ENCODE measurements at regions not wholly inside any gene's neighbourhood (a gene's known extent, or its start where the extent isn't known, plus 50 kb on each side); places are given as distances from the start of the nearest gene placed in this dataset.

GRCh38 chr12:31206038-31206670, 119.8 kb downstream of the SINHCAF start:
- TF ChIP-seq, protein P1, sequence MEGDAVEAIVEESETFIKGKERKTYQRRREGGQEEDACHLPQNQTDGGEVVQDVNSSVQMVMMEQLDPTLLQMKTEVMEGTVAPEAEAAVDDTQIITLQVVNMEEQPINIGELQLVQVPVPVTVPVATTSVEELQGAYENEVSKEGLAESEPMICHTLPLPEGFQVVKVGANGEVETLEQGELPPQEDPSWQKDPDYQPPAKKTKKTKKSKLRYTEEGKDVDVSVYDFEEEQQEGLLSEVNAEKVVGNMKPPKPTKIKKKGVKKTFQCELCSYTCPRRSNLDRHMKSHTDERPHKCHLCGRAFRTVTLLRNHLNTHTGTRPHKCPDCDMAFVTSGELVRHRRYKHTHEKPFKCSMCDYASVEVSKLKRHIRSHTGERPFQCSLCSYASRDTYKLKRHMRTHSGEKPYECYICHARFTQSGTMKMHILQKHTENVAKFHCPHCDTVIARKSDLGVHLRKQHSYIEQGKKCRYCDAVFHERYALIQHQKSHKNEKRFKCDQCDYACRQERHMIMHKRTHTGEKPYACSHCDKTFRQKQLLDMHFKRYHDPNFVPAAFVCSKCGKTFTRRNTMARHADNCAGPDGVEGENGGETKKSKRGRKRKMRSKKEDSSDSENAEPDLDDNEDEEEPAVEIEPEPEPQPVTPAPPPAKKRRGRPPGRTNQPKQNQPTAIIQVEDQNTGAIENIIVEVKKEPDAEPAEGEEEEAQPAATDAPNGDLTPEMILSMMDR (IDR thresholded peaks at IDR 0.05) = no peak
- TF ChIP-seq EP300 (IDR thresholded peaks at IDR 0.05) (no peak), POLR2AphosphoS5 (IDR thresholded peaks at IDR 0.05) (no peak), POLR2A (IDR thresholded peaks at IDR 0.05) (no peak)

Measured in upper lobe of left lung (tissue), 4 donors.